Suprapubic skin (tissue), 4 donors: ENCODE measurements at regions not wholly inside any gene's neighbourhood (a gene's known extent, or its start where the extent isn't known, plus 50 kb on each side); places are given as distances from the start of the nearest gene placed in this dataset.

Experiments used
- DNase-seq, 2 donors: peaks; one replicate each; pipeline ENCODE4 v3.0.0-alpha.2; 2019; ENCODE audit warnings: low spot score in 2 of 2
- H3K27ac ChIP-seq: fragments of 200-600 bp; sonication (generic); one replicate; pipeline ENCODE4 v1.5.1; 2019
- H3K27me3 ChIP-seq: fragments of 200-600 bp; sonication (generic); one replicate; pipeline ENCODE4 v1.5.1; 2019
- H3K36me3 ChIP-seq: fragments of 200-600 bp; sonication (generic); one replicate; pipeline ENCODE4 v1.5.1; 2019
- H3K4me1 ChIP-seq: fragments of 200-600 bp; sonication (generic); one replicate; pipeline ENCODE4 v1.5.1; 2019
- H3K4me3 ChIP-seq: fragments of 200-600 bp; sonication (generic); one replicate; pipeline ENCODE4 v1.5.1; 2019; ENCODE audit warnings: mild to moderate bottlenecking
- H3K9me3 ChIP-seq: fragments of 200-600 bp; sonication (generic); one replicate; pipeline ENCODE4 v1.5.1; 2019
- CTCF ChIP-seq, 2 donors: fragments of 200-600 bp in 1 of 2; fragments of 450-650 bp in 1 of 2; sonication (generic) in 1 of 2; IDR thresholded peaks; one replicate each; pipeline ENCODE4 v1.5.1; 2016 to 2019; ENCODE audit warnings: antibody characterized with exemption in 2 of 2, mild to moderate bottlenecking in 1 of 2, moderate library complexity in 1 of 2
- EP300 ChIP-seq: sonication (generic); formaldehyde crosslinking; IDR thresholded peaks from one replicate; pipeline ENCODE4 v1.6.1; 2017; ENCODE audit warnings: antibody characterized with exemption
- POLR2A ChIP-seq, 2 donors: fragments of 450-650 bp; IDR thresholded peaks; one replicate each; pipeline ENCODE4 v1.6.1; 2017; ENCODE audit warnings: antibody characterized with exemption in 2 of 2, mild to moderate bottlenecking in 2 of 2, moderate library complexity in 2 of 2
- POLR2AphosphoS5 ChIP-seq, 3 donors: sonication (generic); formaldehyde crosslinking; IDR thresholded peaks; one replicate each; pipeline ENCODE4 v1.6.1; 2017; ENCODE audit warnings: antibody characterized with exemption in 3 of 3
- WGBS: methylation state at CpG from one replicate; pipeline ENCODE4 v1.1.5; 2018; 5-methylcytosine and 5-hydroxymethylcytosine counted together

GRCh38 chr11:106390078-106390477 lies 312.6 kb downstream of the AASDHPPT start:
- DNase-seq, result no peak
- no peak overlapping the region for H3K4me3 ChIP-seq
- no peaks in the 10 kb centered on the region for H3K4me1 ChIP-seq
- H3K36me3 ChIP-seq, result no peaks in the 10 kb centered on the region
- no peak overlapping the region for H3K27ac ChIP-seq
- TF ChIP-seq CTCF (IDR thresholded peaks at IDR 0.05) (no peak), EP300 (no peak), POLR2AphosphoS5 (IDR thresholded peaks at IDR 0.05) (no peak), POLR2A (IDR thresholded peaks at IDR 0.05) (no peak)
- H3K9me3 ChIP-seq, result no peaks in the 10 kb centered on the region
- WGBS, result 82% methylated on average over 3 of the region's 3 CpGs
- no peaks in the 10 kb centered on the region for H3K27me3 ChIP-seq

GRCh38 chr11:106391771-106392420 lies 314.4 kb downstream of the AASDHPPT start:
- Histone ChIP-seq H3K4me3 (no peak overlapping the region), H3K27ac (no peak overlapping the region), H3K9me3 (no peaks in the 10 kb centered on the region), H3K4me1 (no peaks in the 10 kb centered on the region), H3K36me3 (no peaks in the 10 kb centered on the region), H3K27me3 (no peaks in the 10 kb centered on the region)
- no peak for TF ChIP-seq CTCF (IDR thresholded peaks at IDR 0.05)
- TF ChIP-seq POLR2AphosphoS5 (IDR thresholded peaks at IDR 0.05), result no peak
- no peak for TF ChIP-seq EP300
- no peak for TF ChIP-seq POLR2A (IDR thresholded peaks at IDR 0.05)
- WGBS, result 17% methylated on average over 2 of the region's 2 CpGs
- no peak for DNase-seq

- DNase-seq, result no peak
- H3K4me1 ChIP-seq, result no peaks in the 10 kb centered on the region
- H3K27ac ChIP-seq, result no peak overlapping the region
- no peak overlapping the region for H3K4me3 ChIP-seq
- WGBS, result 93% methylated on average over 10 of the region's 10 CpGs
- H3K9me3 ChIP-seq, result no peaks in the 10 kb centered on the region
- TF ChIP-seq POLR2A (IDR thresholded peaks at IDR 0.05) (no peak), CTCF (IDR thresholded peaks at IDR 0.05) (no peak), POLR2AphosphoS5 (IDR thresholded peaks at IDR 0.05) (no peak), EP300 (no peak)
- H3K36me3 ChIP-seq, result no peaks in the 10 kb centered on the region
- H3K27me3 ChIP-seq, result no peaks in the 10 kb centered on the region
These were observed 318.4 kb downstream of the AASDHPPT start for GRCh38 chr11:106395716-106396349.

GRCh38 chr11:106397787-106398501 lies 320.5 kb downstream of the AASDHPPT start:
- no peaks in the 10 kb centered on the region for H3K9me3 ChIP-seq
- no peaks in the 10 kb centered on the region for H3K4me1 ChIP-seq
- H3K27me3 ChIP-seq, result no peaks in the 10 kb centered on the region
- H3K4me3 ChIP-seq, result no peak overlapping the region
- peak overlapping the region; percentile 18 for H3K27ac ChIP-seq
- no peaks in the 10 kb centered on the region for H3K36me3 ChIP-seq
- TF ChIP-seq EP300 (no peak), CTCF (IDR thresholded peaks at IDR 0.05) (no peak), POLR2AphosphoS5 (IDR thresholded peaks at IDR 0.05) (no peak), POLR2A (IDR thresholded peaks at IDR 0.05) (no peak)
- no peak for DNase-seq
- WGBS, result 37% methylated on average over 9 of the region's 9 CpGs

- Histone ChIP-seq H3K36me3 (no peaks in the 10 kb centered on the region), H3K27me3 (no peaks in the 10 kb centered on the region), H3K9me3 (no peaks in the 10 kb centered on the region), H3K4me1 (no peaks in the 10 kb centered on the region), H3K4me3 (no peak overlapping the region), H3K27ac (peak overlapping the region; percentile 18)
- TF ChIP-seq CTCF (IDR thresholded peaks at IDR 0.05) (no peak), POLR2AphosphoS5 (IDR thresholded peaks at IDR 0.05) (no peak), POLR2A (IDR thresholded peaks at IDR 0.05) (no peak), EP300 (no peak)
- WGBS, result 40% methylated on average over 5 of the region's 5 CpGs
- no peak for DNase-seq
These were observed 321.1 kb downstream of the AASDHPPT start for GRCh38 chr11:106398502-106399075.
